Bronchial epithelial cell (primary cell): ENCODE measurements at regions not wholly inside any gene's neighbourhood (a gene's known extent, or its start where the extent isn't known, plus 50 kb on each side); places are given as distances from the start of the nearest gene placed in this dataset.

Experiments used
- DNase-seq: peaks from one replicate; pipeline ENCODE4 v3.0.0-alpha.2; 2010; ENCODE audit warnings: low read depth
- FAIRE-seq: peaks from 2 replicates; lab custom pipeline; 2011; peaks lifted over from hg19 to GRCh38; lab: Jason Lieb, UNC
- H3K27me3 ChIP-seq: 2 replicates; pipeline ENCODE4 v1.5.1; 2011; ENCODE audit warnings: low read length; ENCODE audit not compliant: control insufficient read depth, insufficient read depth
- H3K36me3 ChIP-seq: 2 replicates; pipeline ENCODE4 v1.5.1; 2011; ENCODE audit warnings: low read length; ENCODE audit not compliant: control insufficient read depth, insufficient read depth
- H3K4me3 ChIP-seq: 2 replicates; pipeline ENCODE4 v1.5.1; 2011; ENCODE audit warnings: mild to moderate bottlenecking, low read depth, low read length, control low read depth
- TF ChIP-seq, protein P1 (sequence below): IDR thresholded peaks from 2 replicates; pipeline ENCODE4 v1.5.1; 2011; ENCODE audit warnings: mild to moderate bottlenecking, moderate library complexity, low read length, control low read depth, inconsistent platforms; ENCODE audit not compliant: insufficient read depth, severe bottlenecking

DNA sequence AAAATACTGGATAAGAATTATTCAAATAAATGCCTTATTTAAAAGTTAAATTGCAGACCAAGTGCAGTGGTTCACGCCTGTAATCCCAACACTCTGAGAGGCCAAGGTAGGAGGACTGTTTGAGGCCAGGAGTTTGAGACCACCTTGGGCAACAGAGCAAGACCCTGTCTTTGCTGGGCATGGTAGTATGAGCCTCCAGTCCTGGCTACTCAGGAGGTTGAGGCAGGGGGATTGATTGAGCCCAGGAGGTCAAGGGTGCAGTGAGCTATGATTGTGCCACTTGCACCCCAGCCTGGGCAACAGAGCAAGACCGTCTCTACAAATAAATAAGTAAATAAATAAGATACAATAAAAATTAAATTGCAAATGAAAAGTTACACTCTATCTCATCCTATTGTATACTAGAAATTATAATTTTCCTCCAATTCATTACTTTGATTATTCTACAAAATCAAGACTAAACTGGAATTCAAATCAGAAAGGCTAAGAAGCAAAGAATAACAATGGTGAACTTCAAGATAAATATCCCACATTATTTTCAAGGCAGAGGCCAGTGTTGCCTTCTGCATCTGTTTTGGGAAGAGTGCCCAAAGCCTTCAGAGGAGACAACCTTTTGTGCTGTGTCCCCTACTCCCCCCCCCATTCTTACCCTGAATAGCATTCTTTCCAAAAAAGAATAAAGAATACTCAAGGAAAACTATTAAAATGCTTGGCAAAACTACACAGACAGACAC, 73.3 kb upstream of the IRF2BP2 start:
- FAIRE-seq (no peak), DNase-seq (no peak)
- Histone ChIP-seq H3K4me3 (no peak overlapping the region), H3K27me3 (no peaks in the 10 kb centered on the region), H3K36me3 (no peaks in the 10 kb centered on the region)
- TF ChIP-seq, protein P1, sequence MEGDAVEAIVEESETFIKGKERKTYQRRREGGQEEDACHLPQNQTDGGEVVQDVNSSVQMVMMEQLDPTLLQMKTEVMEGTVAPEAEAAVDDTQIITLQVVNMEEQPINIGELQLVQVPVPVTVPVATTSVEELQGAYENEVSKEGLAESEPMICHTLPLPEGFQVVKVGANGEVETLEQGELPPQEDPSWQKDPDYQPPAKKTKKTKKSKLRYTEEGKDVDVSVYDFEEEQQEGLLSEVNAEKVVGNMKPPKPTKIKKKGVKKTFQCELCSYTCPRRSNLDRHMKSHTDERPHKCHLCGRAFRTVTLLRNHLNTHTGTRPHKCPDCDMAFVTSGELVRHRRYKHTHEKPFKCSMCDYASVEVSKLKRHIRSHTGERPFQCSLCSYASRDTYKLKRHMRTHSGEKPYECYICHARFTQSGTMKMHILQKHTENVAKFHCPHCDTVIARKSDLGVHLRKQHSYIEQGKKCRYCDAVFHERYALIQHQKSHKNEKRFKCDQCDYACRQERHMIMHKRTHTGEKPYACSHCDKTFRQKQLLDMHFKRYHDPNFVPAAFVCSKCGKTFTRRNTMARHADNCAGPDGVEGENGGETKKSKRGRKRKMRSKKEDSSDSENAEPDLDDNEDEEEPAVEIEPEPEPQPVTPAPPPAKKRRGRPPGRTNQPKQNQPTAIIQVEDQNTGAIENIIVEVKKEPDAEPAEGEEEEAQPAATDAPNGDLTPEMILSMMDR = no peak

DNA sequence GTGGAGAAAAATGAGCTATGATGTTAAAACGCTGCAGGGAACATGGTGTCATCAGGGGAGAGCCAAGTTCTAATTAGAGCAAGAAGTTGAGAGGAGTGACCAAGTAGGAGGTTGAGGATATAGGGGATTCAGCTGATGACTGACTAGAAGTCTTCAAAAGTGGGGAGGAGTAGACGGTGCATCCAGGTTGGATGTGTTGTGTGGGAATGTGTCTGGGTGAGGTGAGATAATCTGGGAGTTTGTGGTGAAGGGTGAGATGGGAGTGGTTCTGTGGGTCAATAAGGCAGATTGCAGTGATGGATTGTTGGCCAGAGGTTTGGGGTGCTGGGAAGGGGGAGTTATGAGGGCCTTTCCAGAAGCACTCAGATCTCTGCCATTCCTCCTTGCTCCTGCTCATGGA, 72.0 kb upstream of the IRF2BP2 start:
- Histone ChIP-seq H3K27me3 (no peaks in the 10 kb centered on the region), H3K4me3 (no peak overlapping the region), H3K36me3 (no peaks in the 10 kb centered on the region)
- peak; percentile 97 for FAIRE-seq
- DNase-seq = no peak
- TF ChIP-seq, protein P1 = no peak

DNA sequence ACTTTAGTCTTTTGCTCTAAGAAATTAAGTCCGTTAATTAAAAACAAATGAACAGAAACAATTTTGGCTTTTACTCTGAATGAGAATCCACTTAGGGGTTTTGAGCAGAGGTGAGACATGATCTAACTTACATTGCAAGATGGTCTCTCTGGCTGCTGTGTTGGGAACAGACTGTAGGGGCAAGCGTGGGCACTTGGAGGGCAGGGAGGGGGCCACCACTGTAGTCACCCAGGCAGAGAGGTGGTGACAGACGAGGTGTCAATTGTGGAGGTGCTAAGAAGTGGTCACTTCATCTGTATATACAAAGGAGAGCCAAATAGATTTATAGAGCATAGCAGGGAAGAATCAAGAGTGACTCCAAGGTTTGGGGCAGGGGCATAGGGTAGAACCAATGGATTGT, 71.1 kb upstream of the IRF2BP2 start:
- DNase-seq = no peak
- TF ChIP-seq, protein P1 = no peak
- FAIRE-seq = no peak
- H3K36me3 ChIP-seq = no peaks in the 10 kb centered on the region
- H3K27me3 ChIP-seq = no peaks in the 10 kb centered on the region
- H3K4me3 ChIP-seq = no peak overlapping the region

DNA sequence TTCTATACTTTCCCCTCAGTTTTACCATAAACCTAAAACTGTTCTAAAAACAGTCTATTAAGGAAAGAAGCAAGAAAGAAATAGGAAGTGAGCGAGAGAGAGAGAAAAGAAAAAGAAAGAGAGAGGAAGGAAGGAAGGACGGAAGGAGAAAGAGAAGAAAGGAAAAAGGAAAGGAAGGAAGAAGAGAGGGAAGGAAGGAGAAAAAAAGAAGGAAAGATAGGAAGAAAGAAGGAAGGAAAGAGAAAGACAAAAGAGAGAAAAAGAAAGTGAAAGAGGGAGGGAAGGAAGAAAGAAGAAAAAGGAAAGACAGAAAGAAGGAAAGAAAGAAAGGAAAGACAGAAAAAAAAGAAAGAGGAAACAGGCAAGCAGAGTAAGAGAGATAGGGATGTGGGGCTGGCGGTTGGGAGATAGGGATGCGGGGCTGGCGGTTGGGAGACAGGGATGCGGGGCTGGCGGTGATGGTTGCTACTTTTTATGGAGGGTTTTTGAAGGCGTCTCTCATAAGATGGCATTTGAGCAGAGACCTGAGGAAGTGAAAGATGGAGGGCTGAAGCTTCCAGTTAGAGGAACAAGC, 70.4 kb upstream of the IRF2BP2 start:
- TF ChIP-seq, protein P1 = no peak
- FAIRE-seq = no peak
- Histone ChIP-seq H3K4me3 (no peak overlapping the region), H3K36me3 (no peaks in the 10 kb centered on the region), H3K27me3 (no peaks in the 10 kb centered on the region)
- no peak for DNase-seq

DNA sequence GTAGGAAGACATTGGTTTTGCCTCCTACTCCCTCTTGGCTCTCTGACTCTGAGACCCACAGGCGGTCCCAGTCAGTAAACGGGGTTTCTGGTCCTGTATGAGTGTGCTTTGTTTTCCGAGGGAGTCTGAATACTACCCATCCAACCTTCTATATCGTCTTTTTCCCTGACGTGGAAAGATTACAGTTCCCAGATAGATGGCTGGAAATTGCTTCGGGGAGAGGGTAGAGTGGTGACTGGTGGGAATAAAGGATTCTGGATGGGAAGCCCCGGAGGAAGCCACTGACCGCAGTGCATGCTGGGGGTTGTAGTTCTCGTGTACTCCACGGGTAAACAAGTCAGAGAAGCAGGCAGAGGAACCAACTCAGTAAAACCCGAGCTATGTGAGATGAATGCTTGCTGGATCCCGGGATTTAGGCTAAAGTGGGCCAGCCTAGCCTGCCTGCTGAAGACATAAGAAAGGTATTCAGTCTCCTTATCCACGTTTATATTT, 66.2 kb upstream of the IRF2BP2 start:
- H3K4me3 ChIP-seq = peak overlapping the region; percentile 19
- no peak for FAIRE-seq

More for the DNA sequence above, 66.2 kb upstream of the IRF2BP2 start:
- DNase-seq = peak; percentile 57
- TF ChIP-seq, protein P1 = no peak
- Histone ChIP-seq H3K27me3 (no peaks in the 10 kb centered on the region), H3K36me3 (no peaks in the 10 kb centered on the region)
